Keratinocyte (primary cell): ENCODE measurements at regions not wholly inside any gene's neighbourhood (a gene's known extent, or its start where the extent isn't known, plus 50 kb on each side); places are given as distances from the start of the nearest gene placed in this dataset.

Experiments used
- DNase-seq: peaks from one replicate; pipeline ENCODE4 v3.0.0-alpha.2; 2011; ENCODE audit warnings: low read depth, missing footprints, low spot score
- FAIRE-seq: peaks from 2 replicates; lab custom pipeline; 2011; peaks lifted over from hg19 to GRCh38; lab: Jason Lieb, UNC
- H2AFZ ChIP-seq: 2 replicates; pipeline ENCODE4 v1.6.0; 2012; ENCODE audit warnings: low read length, control low read depth, inconsistent platforms; ENCODE audit not compliant: control insufficient read depth
- H3K27ac ChIP-seq: 2 replicates; pipeline ENCODE4 v1.5.1; 2011; ENCODE audit warnings: low read length; ENCODE audit not compliant: control insufficient read depth, insufficient read depth
- H3K27me3 ChIP-seq: 3 replicates; pipeline ENCODE4 v1.6.0; 2011; ENCODE audit warnings: low read length; ENCODE audit not compliant: control insufficient read depth, insufficient read depth; ENCODE audit errors: extremely low read depth
- H3K36me3 ChIP-seq, 2 experiments: 2 replicates in 1 of 2; 3 replicates in 1 of 2; pipeline ENCODE4 v1.5.1; 2011; ENCODE audit warnings: low read length in 2 of 2, mild to moderate bottlenecking in 1 of 2; ENCODE audit not compliant: control insufficient read depth in 2 of 2, insufficient read depth in 2 of 2; ENCODE audit errors: extremely low read depth in 1 of 2
- H3K4me1 ChIP-seq: 3 replicates; pipeline ENCODE4 v1.5.1; 2011; ENCODE audit warnings: low read length; ENCODE audit not compliant: control insufficient read depth, insufficient read depth; ENCODE audit errors: extremely low read depth
- H3K4me2 ChIP-seq: 3 replicates; pipeline ENCODE4 v1.6.0; 2011; ENCODE audit warnings: low read depth, low read length; ENCODE audit not compliant: control insufficient read depth, insufficient read depth; ENCODE audit errors: extremely low read depth
- H3K4me3 ChIP-seq, 3 experiments: fragments of 200-600 bp in 1 of 3; sonication (generic) in 1 of 3; 2 replicates in 2 of 3; 3 replicates in 1 of 3; pipeline ENCODE4 v1.5.1; 2011 to 2016; ENCODE audit warnings: low read length in 3 of 3, mild to moderate bottlenecking in 3 of 3, control low read depth in 2 of 3, inconsistent platforms in 1 of 3, low read depth in 1 of 3, mixed read lengths in 1 of 3, mixed run types in 1 of 3, moderate library complexity in 1 of 3; ENCODE audit not compliant: control insufficient read depth in 2 of 3, insufficient read depth in 2 of 3; ENCODE audit errors: extremely low read depth in 1 of 3
- H3K79me2 ChIP-seq: 2 replicates; pipeline ENCODE4 v1.6.0; 2012; ENCODE audit warnings: low read length; ENCODE audit not compliant: control insufficient read depth, insufficient read depth
- H3K9ac ChIP-seq: 3 replicates; pipeline ENCODE4 v1.6.0; 2011; ENCODE audit warnings: low read length; ENCODE audit not compliant: control insufficient read depth, insufficient read depth; ENCODE audit errors: extremely low read depth
- H3K9me1 ChIP-seq: 3 replicates; pipeline ENCODE4 v1.6.0; 2011; ENCODE audit warnings: low read length; ENCODE audit not compliant: control insufficient read depth, insufficient read depth; ENCODE audit errors: extremely low read depth
- H3K9me3 ChIP-seq: 2 replicates; pipeline ENCODE4 v1.5.1; 2012; ENCODE audit warnings: low read depth, low read length; ENCODE audit not compliant: control insufficient read depth
- H4K20me1 ChIP-seq: 3 replicates; pipeline ENCODE4 v1.6.0; 2011; ENCODE audit warnings: low read length; ENCODE audit not compliant: control insufficient read depth, insufficient read depth; ENCODE audit errors: extremely low read depth
- CTCF ChIP-seq, 3 experiments: IDR thresholded peaks in 1 of 3; conservative IDR thresholded peaks in 1 of 3; optimal IDR thresholded peaks in 1 of 3; 2 replicates in 2 of 3; 3 replicates in 1 of 3; pipeline versions ENCODE3 to v1.5.1; 2011; ENCODE audit warnings: low read length in 3 of 3, mild to moderate bottlenecking in 3 of 3, moderate library complexity in 2 of 3, control low read depth in 1 of 3, inconsistent platforms in 1 of 3; ENCODE audit not compliant: insufficient read depth in 2 of 3; ENCODE audit errors: extremely low read depth in 1 of 3
- EZH2 ChIP-seq: IDR thresholded peaks from one replicate; pipeline ENCODE4 v1.6.1; 2012; ENCODE audit warnings: inconsistent platforms, mild to moderate bottlenecking, low read length, moderate library complexity
- dilution Hi-C: fragments of 300-500 bp; cut with MboI; formaldehyde crosslinking; loops from one replicate; pipeline ENCODE4 v1.7.0; 2020; ENCODE audit warnings: low sequenced_read_pairs; ENCODE audit not compliant: extremely low pct_ligation_motif_present

GRCh38 chr9:75666856-75667554, 223.5 kb upstream of the PCSK5 start:
- Histone ChIP-seq H3K4me1 (no peaks in the 10 kb centered on the region), H3K27ac (no peak overlapping the region), H3K79me2 (no peaks in the 10 kb centered on the region), H3K27me3 (no peaks in the 10 kb centered on the region), H3K9me3 (no peaks in the 10 kb centered on the region), H3K36me3 (no peaks in the 10 kb centered on the region), H3K4me3 (no peak overlapping the region), H4K20me1 (no peaks in the 10 kb centered on the region), H3K4me2 (no peak overlapping the region), H3K9me1 (no peaks in the 10 kb centered on the region), H2AFZ (no peak overlapping the region), H3K9ac (no peak overlapping the region)
- dilution Hi-C loops, result no loop called here
- FAIRE-seq, result no peak
- DNase-seq, result no peak
- TF ChIP-seq CTCF (optimal IDR thresholded peaks at IDR 0.05 in 1 of 3, IDR thresholded peaks at IDR 0.05 in 1 of 3, conservative IDR thresholded peaks at IDR 0.05 in 1 of 3; ENCODE audit: extremely low read depth in 1 of 3, insufficient read depth in 2 of 3, low read length in 3 of 3), result no peak
- no peak for TF ChIP-seq EZH2

GRCh38 chr9:75669721-75670120, 220.8 kb upstream of the PCSK5 start:
- Histone ChIP-seq H3K79me2 (no peaks in the 10 kb centered on the region), H2AFZ (no peak overlapping the region), H3K4me2 (no peak overlapping the region), H3K4me3 (no peak overlapping the region), H3K9me1 (no peaks in the 10 kb centered on the region), H4K20me1 (no peaks in the 10 kb centered on the region), H3K27ac (no peak overlapping the region), H3K36me3 (no peaks in the 10 kb centered on the region), H3K9ac (no peak overlapping the region), H3K4me1 (no peaks in the 10 kb centered on the region), H3K9me3 (no peaks in the 10 kb centered on the region), H3K27me3 (no peaks in the 10 kb centered on the region)
- TF ChIP-seq EZH2, result no peak
- TF ChIP-seq CTCF (optimal IDR thresholded peaks at IDR 0.05 in 1 of 3, IDR thresholded peaks at IDR 0.05 in 1 of 3, conservative IDR thresholded peaks at IDR 0.05 in 1 of 3; ENCODE audit: extremely low read depth in 1 of 3, insufficient read depth in 2 of 3, low read length in 3 of 3), result no peak
- no peak for FAIRE-seq
- dilution Hi-C loops, result no loop called here
- DNase-seq, result no peak
